BJ (cell line): ENCODE measurements at regions not wholly inside any gene's neighbourhood (a gene's known extent, or its start where the extent isn't known, plus 50 kb on each side); places are given as distances from the start of the nearest gene placed in this dataset.

ENCODE experiments used
- CTCF ChIA-PET: fragments of 350-600 bp; formaldehyde crosslinking; extraction: SDS; loops from one replicate; lab custom pipeline; 2021; ENCODE audit warnings: antibody characterized with exemption, inconsistent platforms; lab: Yijun Ruan, JAX
- POLR2A ChIA-PET: fragments of 300-600 bp; sonication (Branson Sonifier 250); formaldehyde crosslinking; extraction: SDS; loops from one replicate; lab custom pipeline; 2021; ENCODE audit warnings: antibody characterized with exemption; lab: Charles Lee
- DNase-seq: peaks from one replicate; pipeline ENCODE4 v3.0.0-alpha.2; 2011; ENCODE audit warnings: low read depth
- H3K27me3 ChIP-seq: 2 replicates; pipeline ENCODE4 v1.6.0; 2011; ENCODE audit warnings: low read length; ENCODE audit not compliant: control insufficient read depth, insufficient read depth
- H3K36me3 ChIP-seq: 2 replicates; pipeline ENCODE4 v1.5.1; 2011; ENCODE audit warnings: low read length; ENCODE audit not compliant: control insufficient read depth, insufficient read depth
- H3K4me3 ChIP-seq: 2 replicates; pipeline ENCODE4 v1.5.1; 2011; ENCODE audit warnings: low read depth, mild to moderate bottlenecking, control low read depth, low read length
- CTCF ChIP-seq: IDR thresholded peaks from 2 replicates; pipeline ENCODE4 v1.5.1; 2011; ENCODE audit warnings: low read depth, mild to moderate bottlenecking, control low read depth, inconsistent platforms, low read length, moderate library complexity; ENCODE audit not compliant: insufficient read depth

GRCh38 chr1:56433056-56433577, 146.2 kb downstream of the PLPP3 start:
- no peak for DNase-seq
- no peak for TF ChIP-seq CTCF
- CTCF ChIA-PET = interaction anchor here (0.6 kb wide), 1 partner anchor 195 kb away, joined by 3 read pairs; no protein-coding TSS in a partner anchor

GRCh38 chr1:56432166-56432971, 147.0 kb downstream of the PLPP3 start:
- TF ChIP-seq CTCF = no peak
- ChIA-PET POLR2A (no interaction called here), CTCF (interaction anchor here (0.6 to 1.1 kb wide), 2 partner anchors 10 to 196 kb away, joined by 3 read pairs; no protein-coding TSS in a partner anchor)
- Histone ChIP-seq H3K36me3 (no peaks in the 10 kb centered on the region), H3K4me3 (no peak overlapping the region), H3K27me3 (no peaks in the 10 kb centered on the region)
- DNase-seq = no peak

More at GRCh38 chr1:56433056-56433577, 146.2 kb downstream of the PLPP3 start:
- Histone ChIP-seq H3K36me3 (no peaks in the 10 kb centered on the region), H3K4me3 (no peak overlapping the region), H3K27me3 (no peaks in the 10 kb centered on the region)
- POLR2A ChIA-PET = no interaction called here

- POLR2A ChIA-PET = no interaction called here
- Histone ChIP-seq H3K4me3 (no peak overlapping the region), H3K27me3 (no peaks in the 10 kb centered on the region), H3K36me3 (no peaks in the 10 kb centered on the region)
- CTCF ChIA-PET = no interaction called here
- no peak for TF ChIP-seq CTCF
- no peak for DNase-seq
Observed at GRCh38 chr1:56430141-56430839, 149.1 kb downstream of the PLPP3 start.

GRCh38 chr1:56429288-56429687, 150.1 kb downstream of the PLPP3 start:
- ChIA-PET POLR2A (no interaction called here), CTCF (no interaction called here)
- no peak for DNase-seq
- no peak for TF ChIP-seq CTCF
- Histone ChIP-seq H3K4me3 (no peak overlapping the region), H3K27me3 (no peaks in the 10 kb centered on the region), H3K36me3 (no peaks in the 10 kb centered on the region)
